Neural cell (in vitro differentiated cells): ENCODE measurements at regions not wholly inside any gene's neighbourhood (a gene's known extent, or its start where the extent isn't known, plus 50 kb on each side); places are given as distances from the start of the nearest gene placed in this dataset.

Source experiments
- EP300 ChIP-seq: fragments of 450-650 bp; conservative IDR thresholded peaks from 2 replicates; pipeline ENCODE4 v1.6.1; 2014; ENCODE audit warnings: antibody characterized with exemption, mild to moderate bottlenecking, moderate library complexity; ENCODE audit not compliant: poor library complexity, severe bottlenecking
- EZH2 ChIP-seq: fragments of 200-600, 300-800 bp; shearing (Covaris generic), sonication (generic); IDR thresholded peaks from 2 replicates; pipeline ENCODE4 v1.6.1; 2014; ENCODE audit warnings: antibody characterized with exemption, low read length, borderline replicate concordance, mild to moderate bottlenecking; ENCODE audit not compliant: insufficient read depth, poor library complexity, severe bottlenecking
- POLR2AphosphoS5 ChIP-seq: IDR thresholded peaks from 2 replicates; pipeline ENCODE4 v1.6.1; 2012
- RAD21 ChIP-seq: fragments of 450-650 bp; conservative IDR thresholded peaks from 2 replicates; pipeline ENCODE4 v1.6.1; 2014; ENCODE audit warnings: antibody characterized with exemption, mild to moderate bottlenecking, moderate library complexity
- TAF1 ChIP-seq: IDR thresholded peaks from 2 replicates; pipeline ENCODE4 v1.6.1; 2012; ENCODE audit warnings: low read depth
- TF ChIP-seq, protein P1 (sequence below): fragments of 450-650 bp; IDR thresholded peaks from 2 replicates; pipeline ENCODE4 v1.5.1; 2014; ENCODE audit warnings: antibody characterized with exemption, mild to moderate bottlenecking, moderate library complexity; ENCODE audit not compliant: poor library complexity, severe bottlenecking
- TF ChIP-seq, protein P2 (sequence below): IDR thresholded peaks from 2 replicates; pipeline ENCODE4 v1.6.1; 2012; ENCODE audit warnings: borderline replicate concordance

DNA sequence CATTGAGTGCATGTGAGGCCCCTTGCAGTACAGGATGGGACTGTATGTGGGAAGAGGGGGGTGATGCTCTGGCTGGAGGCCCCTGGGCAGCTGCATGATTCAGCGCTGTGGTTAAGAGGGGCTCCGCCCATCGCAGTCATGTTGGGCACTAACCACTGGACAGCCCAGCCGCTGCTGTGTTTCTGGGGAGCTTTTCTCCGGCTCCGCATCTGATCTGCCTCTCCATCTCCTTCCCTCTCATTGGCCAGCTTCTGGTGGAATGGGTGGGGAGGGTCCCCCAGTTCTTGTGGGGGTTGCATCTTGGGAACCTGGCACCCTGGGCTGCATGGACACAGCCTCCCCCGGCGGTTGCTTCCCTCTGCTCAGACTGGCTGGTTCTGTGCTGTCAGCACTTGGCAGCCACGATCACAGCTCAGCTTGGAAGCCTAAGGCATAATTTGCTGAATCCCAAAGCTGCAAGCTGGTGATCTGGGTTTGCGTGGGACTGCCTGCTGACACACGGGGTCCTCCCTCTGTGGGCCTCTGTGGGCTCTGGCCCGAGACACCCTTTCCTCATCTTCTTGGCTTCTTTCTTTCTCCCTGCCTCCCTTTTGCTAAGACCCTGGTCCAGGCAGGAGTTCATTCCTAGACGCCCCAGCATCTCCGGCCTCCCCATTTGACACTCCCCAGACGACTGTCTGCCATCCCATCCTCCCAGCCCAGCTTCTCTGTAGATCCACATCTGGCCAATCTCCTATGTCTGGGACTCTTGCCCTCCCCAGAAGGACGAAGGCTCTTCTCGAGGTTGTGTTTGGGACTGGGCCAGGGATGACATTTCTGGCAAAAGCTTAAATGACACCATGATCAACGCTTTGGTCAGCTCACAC lies 168.3 kb downstream of the SEC14L1 start:
- TF ChIP-seq EP300 (no peak), EZH2 (no peak), TAF1 (no peak), POLR2AphosphoS5 (no peak), RAD21 (no peak)
- TF ChIP-seq, protein P1, sequence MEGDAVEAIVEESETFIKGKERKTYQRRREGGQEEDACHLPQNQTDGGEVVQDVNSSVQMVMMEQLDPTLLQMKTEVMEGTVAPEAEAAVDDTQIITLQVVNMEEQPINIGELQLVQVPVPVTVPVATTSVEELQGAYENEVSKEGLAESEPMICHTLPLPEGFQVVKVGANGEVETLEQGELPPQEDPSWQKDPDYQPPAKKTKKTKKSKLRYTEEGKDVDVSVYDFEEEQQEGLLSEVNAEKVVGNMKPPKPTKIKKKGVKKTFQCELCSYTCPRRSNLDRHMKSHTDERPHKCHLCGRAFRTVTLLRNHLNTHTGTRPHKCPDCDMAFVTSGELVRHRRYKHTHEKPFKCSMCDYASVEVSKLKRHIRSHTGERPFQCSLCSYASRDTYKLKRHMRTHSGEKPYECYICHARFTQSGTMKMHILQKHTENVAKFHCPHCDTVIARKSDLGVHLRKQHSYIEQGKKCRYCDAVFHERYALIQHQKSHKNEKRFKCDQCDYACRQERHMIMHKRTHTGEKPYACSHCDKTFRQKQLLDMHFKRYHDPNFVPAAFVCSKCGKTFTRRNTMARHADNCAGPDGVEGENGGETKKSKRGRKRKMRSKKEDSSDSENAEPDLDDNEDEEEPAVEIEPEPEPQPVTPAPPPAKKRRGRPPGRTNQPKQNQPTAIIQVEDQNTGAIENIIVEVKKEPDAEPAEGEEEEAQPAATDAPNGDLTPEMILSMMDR, result no peak
- TF ChIP-seq, protein P2, sequence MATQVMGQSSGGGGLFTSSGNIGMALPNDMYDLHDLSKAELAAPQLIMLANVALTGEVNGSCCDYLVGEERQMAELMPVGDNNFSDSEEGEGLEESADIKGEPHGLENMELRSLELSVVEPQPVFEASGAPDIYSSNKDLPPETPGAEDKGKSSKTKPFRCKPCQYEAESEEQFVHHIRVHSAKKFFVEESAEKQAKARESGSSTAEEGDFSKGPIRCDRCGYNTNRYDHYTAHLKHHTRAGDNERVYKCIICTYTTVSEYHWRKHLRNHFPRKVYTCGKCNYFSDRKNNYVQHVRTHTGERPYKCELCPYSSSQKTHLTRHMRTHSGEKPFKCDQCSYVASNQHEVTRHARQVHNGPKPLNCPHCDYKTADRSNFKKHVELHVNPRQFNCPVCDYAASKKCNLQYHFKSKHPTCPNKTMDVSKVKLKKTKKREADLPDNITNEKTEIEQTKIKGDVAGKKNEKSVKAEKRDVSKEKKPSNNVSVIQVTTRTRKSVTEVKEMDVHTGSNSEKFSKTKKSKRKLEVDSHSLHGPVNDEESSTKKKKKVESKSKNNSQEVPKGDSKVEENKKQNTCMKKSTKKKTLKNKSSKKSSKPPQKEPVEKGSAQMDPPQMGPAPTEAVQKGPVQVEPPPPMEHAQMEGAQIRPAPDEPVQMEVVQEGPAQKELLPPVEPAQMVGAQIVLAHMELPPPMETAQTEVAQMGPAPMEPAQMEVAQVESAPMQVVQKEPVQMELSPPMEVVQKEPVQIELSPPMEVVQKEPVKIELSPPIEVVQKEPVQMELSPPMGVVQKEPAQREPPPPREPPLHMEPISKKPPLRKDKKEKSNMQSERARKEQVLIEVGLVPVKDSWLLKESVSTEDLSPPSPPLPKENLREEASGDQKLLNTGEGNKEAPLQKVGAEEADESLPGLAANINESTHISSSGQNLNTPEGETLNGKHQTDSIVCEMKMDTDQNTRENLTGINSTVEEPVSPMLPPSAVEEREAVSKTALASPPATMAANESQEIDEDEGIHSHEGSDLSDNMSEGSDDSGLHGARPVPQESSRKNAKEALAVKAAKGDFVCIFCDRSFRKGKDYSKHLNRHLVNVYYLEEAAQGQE, result no peak
